HG03280 (cell line): ENCODE measurements at regions not wholly inside any gene's neighbourhood (a gene's known extent, or its start where the extent isn't known, plus 50 kb on each side); places are given as distances from the start of the nearest gene placed in this dataset.

Experiments used
- ATAC-seq: cut with Tn5 transposase; IDR thresholded peaks from one replicate; pipeline ENCODE4 v1.9.1; 2021; ENCODE audit warnings: mild to moderate bottlenecking, moderate library complexity; ENCODE audit not compliant: unreplicated experiment

DNA sequence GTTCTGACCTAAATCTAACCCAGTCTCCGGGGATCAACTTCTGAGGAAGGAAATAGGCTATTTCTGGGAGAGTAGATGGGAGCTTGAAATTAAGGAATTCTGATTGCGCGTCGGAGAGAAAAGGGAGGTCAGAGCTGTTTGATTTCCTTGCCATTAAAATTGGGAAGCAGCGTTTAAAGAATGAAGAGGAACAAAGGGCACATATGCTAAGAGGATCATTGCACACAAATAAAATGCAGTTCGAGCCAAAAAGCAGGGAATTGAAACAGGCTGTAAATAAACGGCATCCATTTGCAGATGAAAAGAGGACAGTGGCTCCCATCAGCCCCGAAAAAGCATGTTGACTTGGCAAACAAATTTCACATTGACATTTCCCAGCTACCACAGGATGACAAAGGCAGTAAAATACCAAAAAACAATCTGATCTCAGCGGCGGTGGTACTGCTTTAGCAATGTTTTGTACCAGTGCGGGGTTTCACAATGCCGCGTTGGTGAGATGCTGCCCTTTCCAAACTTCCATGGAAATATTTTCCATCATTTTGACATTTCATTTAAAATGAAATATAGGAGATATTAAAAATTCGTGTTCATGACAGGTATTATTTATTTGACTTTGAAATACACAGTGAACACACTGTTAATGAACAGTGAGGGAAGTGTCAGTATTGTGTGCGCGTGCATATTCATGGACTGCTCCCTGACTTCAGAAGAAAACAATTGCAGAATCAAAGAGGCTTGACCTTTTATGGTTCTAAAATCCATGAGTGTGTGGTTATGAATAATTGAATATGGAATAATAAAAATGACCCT, 108.8 kb downstream of the SQOR start:
- ATAC-seq: no peak

DNA sequence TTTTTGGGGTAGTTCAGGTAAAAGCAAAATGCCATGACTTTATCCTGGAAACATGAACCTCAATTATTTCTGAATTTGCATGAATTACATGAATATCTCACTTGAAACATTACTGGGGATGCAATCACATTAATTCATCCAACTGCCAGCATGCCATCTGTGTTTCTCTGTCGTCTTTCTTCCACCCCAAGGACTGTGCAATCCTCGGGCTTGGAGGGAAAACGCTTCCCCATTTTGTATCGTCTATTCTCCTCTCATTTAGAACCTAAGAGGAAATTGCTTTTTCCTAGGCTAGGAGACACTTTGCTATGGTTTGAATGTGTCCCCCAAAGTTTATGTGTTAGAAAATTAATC, 109.4 kb downstream of the SQOR start:
- no peak for ATAC-seq

DNA sequence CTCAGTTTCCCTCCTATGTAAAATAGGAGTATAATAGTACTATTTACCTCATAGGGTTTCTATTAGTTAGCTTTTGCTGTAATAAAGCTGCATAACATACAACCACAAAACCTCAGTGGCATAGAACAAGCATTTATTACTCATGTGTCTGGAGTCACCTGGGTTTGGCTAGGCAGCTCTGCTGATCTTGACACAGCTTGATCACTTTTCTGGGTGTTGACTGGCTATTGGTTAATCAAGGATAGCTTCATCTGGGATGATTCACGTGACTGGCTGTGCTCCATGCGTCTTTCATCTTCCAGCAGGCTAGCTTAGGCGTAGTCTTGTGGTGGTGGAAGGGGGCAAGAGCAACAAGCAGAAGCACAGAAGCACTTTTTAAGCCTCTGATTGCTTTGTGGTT, 112.6 kb downstream of the SQOR start:
- no peak for ATAC-seq

DNA sequence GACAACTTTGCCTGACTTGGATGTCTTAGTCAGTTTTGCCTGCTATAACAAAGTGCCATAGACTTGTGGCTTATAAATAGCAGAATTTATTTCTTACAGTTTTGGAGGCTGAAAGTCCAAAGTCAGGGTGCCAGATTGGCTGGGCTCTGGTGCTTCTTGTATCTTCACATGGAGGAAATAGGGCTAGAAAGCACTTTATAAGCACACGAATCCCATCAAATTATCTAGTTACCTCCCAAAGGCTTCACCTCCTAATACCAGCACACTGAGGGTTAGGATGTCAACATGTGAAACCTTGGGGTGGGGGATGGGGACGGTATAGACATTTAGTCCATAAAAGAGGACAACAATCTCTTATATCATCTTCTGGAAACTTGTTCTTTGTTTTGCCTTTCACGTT, 116.8 kb downstream of the SQOR start:
- no peak for ATAC-seq

DNA sequence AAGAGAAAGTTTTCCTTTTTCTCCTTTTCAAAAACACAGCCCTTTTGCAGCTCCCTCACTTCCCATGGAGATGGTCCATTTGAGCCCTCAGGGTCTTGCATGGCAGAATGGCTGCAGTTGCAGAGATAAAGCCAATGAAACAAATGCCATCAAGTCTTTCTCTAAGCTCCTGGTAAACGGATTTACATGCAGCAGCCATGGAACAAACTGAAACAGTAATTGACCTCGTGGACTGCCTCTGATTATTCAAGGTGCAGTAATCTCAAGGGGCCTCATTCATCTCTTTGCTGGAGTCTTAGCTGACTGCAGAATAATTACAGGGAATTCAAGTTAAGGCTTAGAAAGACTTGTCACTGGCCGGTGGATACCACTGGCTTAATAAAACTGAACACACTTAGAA, 125.1 kb downstream of the SQOR start:
- no peak for ATAC-seq

DNA sequence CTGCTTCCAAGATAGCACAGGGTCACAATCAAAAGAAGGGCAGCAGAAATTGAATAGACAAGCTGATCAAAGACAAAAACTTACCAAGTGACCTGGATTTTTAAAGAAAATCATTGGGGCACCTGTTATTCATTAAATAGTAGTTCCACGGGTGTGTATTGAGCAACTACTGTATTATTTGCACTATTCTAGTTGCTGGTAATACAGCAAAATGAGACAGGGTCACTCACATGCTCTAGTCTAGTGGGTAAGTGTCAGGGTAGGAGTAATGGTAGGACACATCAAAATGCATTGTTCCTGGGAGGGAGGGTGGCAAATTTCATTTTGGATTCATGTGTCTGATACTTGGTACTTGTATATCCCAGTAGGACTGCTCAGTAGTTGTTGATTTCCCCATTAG, 127.9 kb downstream of the SQOR start:
- no peak for ATAC-seq

DNA sequence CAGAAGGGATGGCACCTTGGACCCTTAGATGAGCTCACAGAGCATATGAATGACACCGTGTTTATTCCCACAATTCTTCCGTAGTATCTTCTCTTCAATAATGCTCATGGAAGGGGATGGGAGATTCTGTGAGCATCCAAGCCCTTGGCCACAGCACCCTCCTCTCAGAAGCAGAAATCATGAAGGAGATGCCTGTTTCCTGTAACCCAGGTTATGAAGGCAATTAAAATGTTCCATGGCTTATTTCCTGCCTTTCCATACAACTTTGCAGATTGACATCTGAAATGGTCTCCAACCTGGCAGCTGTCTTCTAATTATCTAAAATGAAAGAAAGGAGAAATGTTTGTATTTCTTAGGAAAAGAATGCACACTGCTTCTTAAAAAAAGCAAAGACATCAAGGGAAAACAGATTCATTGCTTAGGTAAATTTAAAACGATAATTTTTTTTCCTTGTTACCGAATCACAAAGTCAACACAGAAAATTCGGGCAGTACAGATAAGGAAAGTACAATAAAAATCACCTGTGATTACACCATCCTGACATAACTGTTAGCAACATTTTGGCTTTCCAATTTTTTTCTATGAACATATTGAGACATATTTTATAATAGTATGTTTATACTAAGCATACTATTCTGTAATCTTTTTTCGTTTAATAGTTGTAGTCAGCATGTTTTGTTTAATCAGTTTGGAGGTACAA, 128.5 kb downstream of the SQOR start:
- no peak for ATAC-seq

DNA sequence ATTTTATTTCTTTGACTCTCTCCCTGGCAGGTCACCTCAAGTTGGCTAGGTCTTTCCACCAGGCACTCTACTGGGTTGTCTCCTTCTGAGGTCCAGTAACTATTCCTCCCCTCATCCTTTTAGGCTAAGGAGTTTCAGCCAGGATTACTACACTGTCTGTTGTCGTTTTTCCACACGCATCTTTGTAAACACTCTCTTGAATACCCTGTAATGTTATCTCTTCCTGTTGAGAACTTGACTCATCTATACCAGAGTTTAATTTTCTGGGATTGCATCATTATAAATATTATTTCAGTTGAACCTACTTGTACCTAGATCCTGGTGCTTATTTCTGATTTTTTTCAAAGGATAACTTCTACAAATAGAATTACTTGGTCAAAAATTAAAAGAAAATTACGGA, 138.3 kb downstream of the SQOR start:
- ATAC-seq: no peak

DNA sequence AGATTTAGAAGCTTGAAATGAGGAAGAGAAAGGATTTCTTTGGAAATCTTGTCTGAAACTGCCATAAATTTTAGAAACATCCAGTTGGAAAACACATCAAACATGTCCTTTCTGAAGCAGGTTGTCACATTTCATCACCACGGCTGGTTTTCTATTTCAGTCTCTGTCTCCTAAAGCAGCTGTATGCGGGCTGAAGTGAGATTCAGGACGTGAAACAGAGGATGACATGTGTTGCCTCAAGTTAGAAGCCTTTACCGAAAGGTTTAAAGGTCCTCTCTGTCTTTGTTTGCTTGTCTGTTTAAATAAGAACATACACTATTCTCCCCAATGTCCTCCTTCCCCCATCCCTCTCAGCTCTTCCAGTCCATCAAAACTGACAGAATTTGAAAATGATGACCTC, 141.9 kb downstream of the SQOR start:
- no peak for ATAC-seq

DNA sequence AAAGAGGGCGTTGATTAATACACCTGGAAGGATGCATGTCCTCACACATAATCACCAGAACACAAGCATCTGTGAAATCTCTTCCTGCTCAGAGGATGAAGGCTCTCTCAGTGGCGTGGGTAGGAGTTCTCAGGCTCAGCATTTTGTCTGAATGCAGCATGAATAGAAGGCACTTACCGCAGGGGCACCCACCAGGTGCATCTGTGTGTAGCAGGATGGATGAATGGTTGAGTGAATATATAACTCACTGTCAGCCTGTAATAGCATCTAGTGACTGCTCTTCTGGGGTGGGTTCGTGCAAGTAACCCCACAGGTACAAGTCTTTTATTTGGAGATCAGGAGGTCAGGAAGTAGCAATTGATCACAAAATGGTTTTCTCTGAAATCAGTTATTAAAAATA, 143.0 kb downstream of the SQOR start:
- no peak for ATAC-seq

DNA sequence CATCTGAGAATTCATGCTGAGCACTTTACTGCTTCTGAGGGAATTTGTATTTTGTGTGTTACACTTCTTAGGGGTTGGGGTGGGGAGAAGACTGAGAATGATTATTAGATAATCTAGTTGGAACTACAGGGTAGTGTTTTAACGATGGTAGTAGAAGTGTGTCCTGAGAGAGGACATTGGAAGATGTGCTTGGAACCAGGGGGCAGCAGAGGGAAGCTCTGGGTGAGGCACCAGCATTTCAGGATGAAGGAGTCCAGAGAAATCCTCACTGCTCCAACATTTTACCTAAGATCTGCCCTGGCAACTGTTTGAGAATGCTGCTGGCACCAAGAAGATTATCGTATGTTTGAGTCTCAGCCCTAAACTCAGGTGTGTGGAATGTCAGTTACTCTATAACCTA, 145.5 kb downstream of the SQOR start:
- no peak for ATAC-seq

DNA sequence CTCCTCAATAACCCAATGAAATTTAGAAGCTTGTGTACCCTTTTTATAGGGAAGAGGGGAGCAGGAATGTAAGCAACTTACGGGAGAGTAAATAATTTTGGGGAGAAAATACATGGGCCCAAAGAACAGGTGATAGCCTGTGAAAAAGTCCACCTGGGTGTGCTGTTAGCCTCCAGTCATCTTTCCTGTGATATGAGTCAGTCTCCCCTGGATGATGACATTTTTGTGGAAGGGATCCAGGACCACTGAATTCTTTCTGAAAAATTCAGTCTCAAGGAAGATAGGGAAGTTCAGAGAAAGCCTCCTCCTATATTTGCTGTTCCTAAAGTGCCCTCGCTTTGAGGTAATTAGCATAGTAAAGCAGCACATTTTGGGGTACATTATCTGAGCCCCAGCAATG, 149.8 kb downstream of the SQOR start:
- ATAC-seq: no peak

DNA sequence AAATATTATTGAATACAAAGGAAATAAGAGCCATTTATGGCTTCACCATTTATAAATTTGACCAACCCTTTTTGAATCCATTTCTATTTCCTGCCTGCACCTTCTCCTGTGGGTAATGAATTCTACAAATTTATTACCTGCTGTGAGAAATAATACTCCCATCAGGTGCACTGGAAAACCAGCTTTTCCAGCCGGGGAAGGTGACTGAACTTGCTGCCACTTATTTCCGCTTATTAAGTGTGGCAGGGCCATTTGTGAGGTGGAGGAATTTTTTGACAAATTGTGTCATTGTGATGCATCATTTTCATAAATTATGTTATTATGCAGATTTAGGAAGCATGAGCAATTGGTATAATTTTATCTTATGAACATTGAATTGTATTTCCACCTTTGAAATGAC, 151.1 kb downstream of the SQOR start:
- ATAC-seq: no peak

DNA sequence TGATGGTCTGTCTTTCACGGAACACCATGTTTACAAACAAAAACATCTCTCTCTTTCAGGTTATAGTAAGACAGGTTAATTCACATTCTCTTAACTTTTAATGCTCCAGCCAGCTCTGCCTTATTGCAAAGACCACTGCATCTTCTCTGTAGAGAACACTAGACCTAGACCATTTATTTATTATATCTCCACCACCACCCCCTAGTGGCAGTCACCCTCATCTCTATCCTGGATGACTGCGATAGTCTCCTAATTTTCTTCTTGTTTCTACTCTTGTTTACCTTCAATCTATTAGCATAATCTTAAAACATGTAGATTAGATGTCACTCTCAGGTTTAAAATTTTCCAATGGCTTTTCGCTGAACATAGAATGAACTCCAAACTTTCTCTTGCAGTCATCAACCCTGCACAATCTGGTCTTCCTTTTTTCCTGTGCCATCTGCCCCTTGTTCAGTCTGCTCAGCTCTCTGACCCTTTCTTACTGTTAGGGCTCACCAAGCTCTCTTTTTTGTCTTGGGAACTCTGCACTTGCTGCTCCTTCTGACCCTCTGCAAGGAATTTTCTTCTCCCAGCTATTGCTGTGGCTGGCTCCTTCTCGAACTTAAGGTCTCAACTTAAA, 155.6 kb downstream of the SQOR start:
- ATAC-seq: peak; percentile 50

DNA sequence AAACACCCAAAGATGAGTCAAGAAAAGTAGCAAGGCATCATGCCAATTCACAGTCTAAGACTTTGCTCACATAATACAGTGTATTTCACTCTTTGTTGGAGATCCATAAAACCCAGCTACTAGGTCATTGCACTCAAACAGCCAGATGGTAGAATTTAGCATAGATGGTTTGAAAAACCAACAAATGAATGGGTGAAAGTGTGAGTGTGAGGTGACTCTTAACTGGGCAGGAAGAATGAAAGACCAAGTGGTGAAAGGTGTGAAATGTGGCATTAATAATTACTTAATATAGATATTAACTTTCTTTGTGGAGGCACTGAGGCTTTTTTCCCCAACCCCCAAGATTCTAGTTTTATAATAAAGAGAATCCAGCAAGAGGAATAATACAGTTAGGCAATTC, 159.5 kb downstream of the SQOR start:
- no peak for ATAC-seq

DNA sequence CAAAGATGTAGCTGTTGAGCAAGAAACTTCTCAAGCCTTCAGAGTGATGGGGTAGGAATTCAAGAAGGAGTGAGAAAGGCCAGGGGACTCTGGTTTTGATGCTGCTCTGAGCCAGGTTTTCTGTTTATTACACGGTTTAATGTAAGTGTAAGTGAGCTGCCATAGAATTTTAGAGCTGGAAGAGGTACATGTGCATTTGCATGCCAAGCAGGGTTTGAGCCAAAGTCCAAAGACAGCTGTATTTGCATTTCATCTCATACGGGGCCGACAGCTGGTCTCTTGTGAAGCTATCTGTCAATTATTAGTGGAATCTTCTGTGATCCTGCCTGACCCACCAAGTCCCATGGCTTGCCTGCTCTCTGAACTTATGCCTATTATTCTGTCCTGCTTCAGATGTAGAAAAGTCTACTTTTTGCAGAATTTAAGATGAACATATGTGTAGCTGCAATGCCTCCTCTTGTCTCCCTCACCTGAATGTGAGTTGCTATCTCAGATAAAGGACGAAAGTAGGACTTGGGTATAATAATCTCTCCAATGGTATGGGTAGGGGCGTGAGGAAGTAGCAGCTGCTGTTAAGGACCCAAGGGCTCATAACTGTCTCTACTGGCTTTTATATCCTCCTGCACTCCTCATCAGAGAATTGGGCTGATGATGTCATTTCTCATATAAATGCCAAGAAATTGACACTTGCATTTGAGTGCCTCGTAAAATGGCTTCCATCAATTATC, 160.0 kb downstream of the SQOR start:
- ATAC-seq: no peak

DNA sequence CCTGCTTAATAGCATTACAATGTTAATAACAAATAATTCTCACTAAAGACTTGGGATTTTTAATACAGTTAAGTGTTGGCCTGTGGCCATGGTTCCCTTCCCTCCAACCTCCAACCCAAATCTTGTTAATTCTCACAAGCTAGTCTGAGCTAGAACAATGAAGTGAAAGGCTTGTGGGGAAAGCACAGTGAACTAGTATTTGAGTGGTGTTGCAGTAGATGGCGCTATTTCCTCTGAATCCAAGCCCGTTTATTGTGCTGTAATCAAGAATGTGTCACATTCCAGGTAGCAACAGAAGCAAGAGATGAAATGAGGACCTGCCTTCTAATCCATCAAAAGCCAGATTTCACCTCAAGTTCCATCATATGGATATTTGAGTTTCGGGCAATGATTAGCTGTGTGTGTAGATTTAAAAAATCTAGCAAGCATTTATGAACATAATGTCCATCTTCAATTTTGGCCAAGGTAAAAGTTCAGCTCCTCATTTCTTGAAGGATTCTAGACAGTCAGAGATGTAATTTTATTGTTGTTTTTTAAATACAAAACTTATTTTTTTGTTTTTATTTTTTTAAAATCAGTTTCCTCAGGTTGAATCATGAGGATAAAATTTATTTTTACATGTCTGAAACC, 160.7 kb downstream of the SQOR start:
- ATAC-seq: peak; percentile 42

DNA sequence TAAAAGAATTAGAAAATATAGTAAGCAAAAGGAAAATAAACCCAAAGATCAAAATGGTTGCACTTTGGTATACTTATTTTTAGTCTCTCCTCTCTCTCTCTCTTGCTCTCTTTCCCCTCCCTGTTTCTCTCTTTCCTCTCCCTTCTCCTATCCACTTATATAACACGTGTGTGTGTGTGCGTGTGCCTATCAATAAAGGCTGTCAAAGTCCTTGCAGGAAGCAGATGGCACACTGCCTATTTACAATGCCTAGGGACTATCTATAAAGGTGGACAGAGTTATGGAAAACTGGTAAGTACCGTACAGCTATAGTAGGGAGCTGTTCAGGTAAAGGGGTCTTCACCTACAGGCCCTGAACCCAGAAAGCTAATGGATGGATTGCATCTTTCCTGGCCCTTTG, 161.6 kb downstream of the SQOR start:
- ATAC-seq: no peak

DNA sequence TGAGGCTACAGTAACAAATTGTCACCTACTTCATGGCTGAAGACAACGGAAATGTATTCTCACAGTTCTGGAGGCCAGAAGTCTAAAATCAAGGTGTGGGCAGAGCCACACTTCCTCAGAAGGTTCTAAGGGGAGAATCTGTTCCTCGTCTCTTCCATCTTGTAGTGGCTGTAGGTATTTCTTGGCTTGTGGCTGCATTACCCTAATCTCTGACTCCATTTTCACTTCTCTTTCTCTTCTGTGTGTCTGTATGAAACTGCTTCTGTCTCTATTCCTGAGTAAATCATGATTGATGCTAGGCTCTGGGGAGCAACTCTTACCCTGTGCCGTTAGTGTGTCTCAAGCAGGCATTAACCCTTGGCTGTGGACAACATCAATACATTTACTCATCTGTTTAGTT, 164.7 kb downstream of the SQOR start:
- ATAC-seq: no peak

DNA sequence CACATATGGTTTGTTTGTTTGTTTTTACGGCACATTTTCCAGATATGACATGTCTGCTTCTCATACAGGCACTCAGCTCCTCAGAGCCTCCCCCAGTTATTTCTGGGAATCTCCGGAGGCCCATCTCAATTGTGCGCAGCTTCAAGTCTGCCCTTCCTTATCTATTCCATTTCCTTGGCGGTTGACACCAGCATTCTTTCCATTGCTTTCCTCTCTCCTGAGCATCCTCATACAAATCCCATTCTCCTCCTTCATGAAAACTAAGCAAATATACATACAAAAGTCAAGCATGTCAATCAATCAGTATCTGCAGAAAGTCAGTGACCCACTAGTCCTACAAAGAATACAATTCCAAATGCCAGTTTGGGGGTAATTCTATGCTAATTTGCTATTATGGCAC, 166.7 kb downstream of the SQOR start:
- ATAC-seq: no peak

DNA sequence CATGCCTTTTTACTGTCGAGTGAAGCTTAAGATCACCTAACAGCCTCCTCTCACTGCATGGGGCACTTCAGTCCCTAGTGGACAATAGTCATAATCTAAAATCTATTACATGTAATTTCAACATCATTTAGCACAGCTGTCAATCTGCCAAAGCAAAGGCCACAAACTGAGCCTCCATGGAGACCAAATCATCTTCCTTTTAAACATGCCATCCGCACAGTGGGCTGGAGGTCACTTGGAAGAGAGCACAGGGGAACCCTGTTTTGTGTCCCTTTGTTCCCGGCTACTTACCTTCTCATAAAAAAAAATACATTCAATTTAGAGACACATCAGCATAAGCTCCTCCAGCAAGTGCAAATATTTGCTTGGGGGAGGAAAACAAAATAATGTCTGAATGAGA, 167.3 kb downstream of the SQOR start:
- no peak for ATAC-seq
